BLaER1 (cell line): ENCODE measurements at regions not wholly inside any gene's neighbourhood (a gene's known extent, or its start where the extent isn't known, plus 50 kb on each side); places are given as distances from the start of the nearest gene placed in this dataset.

Experiments
- H3K27ac ChIP-seq: shearing (Covaris generic); formaldehyde crosslinking; 2 replicates; pipeline ENCODE4 v1.8.1; 2022
- H3K27me3 ChIP-seq: shearing (Covaris generic); formaldehyde crosslinking; 2 replicates; pipeline ENCODE4 v1.8.1; 2022
- H3K36me3 ChIP-seq: shearing (Covaris generic); formaldehyde crosslinking; 2 replicates; pipeline ENCODE4 v1.8.1; 2022
- H3K4me1 ChIP-seq: shearing (Covaris generic); formaldehyde crosslinking; 2 replicates; pipeline ENCODE4 v1.8.1; 2022
- H3K4me2 ChIP-seq: shearing (Covaris generic); formaldehyde crosslinking; 2 replicates; pipeline ENCODE4 v1.8.1; 2022
- H3K4me3 ChIP-seq: shearing (Covaris generic); formaldehyde crosslinking; 2 replicates; pipeline ENCODE4 v1.8.1; 2022
- H3K9ac ChIP-seq: shearing (Covaris generic); formaldehyde crosslinking; 2 replicates; pipeline ENCODE4 v1.8.1; 2022
- H3K9me3 ChIP-seq: shearing (Covaris generic); formaldehyde crosslinking; 2 replicates; pipeline ENCODE4 v1.8.1; 2022
- H4K20me1 ChIP-seq: shearing (Covaris generic); formaldehyde crosslinking; 2 replicates; pipeline ENCODE4 v1.8.1; 2022
- Cebpa-rat ChIP-seq: shearing (Covaris generic); IDR thresholded peaks from 2 replicates; pipeline ENCODE4 v1.8.1; 2022

DNA sequence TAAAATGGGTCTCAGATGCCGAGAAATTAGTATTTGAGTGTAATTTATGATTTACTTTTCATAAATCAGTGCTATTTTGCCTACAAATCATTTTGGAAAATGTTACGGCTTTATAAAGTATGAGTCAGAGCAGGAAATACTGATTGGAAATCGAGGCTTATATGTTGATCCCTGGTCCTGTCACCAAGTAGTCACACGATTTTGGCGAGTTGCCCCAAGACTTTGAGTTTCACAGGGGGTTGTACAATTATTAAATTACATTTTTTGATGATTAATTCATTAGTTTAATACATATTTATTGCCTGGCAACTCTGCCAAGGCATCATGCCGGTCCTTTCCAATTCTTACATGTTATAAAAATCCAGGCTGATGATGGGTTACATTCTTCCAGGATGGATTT, 443.9 kb upstream of the KLF4 start:
- Histone ChIP-seq H3K4me3 (no peak overlapping the region), H3K27me3 (no peaks in the 10 kb centered on the region), H3K9me3 (no peaks in the 10 kb centered on the region), H3K9ac (no peak overlapping the region), H3K27ac (no peak overlapping the region), H3K4me2 (no peak overlapping the region), H4K20me1 (no peaks in the 10 kb centered on the region), H3K4me1 (no peaks in the 10 kb centered on the region), H3K36me3 (no peaks in the 10 kb centered on the region)
- TF ChIP-seq Cebpa-rat = no peak

DNA sequence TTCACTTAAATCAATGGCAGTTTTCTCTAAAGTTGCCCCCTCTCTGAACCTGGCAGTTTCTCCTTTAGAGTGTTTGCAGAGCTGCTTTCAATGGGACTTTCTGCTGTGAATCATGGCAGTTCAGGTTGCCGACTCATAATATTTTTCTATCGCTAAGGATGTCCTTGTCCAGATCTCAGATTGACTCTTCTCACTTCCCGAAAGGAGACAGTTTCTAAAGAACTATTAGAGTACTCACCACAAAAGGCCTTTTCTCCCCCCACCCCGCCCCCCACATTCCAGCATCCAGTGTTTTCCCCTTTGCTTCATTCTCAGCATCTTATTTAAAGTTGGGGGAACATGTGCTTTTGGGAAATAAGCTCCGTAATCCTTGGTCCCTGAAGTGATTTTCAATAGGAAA, 443.5 kb upstream of the KLF4 start:
- Histone ChIP-seq H3K4me2 (no peak overlapping the region), H3K27ac (no peak overlapping the region), H3K9me3 (no peaks in the 10 kb centered on the region)

DNA sequence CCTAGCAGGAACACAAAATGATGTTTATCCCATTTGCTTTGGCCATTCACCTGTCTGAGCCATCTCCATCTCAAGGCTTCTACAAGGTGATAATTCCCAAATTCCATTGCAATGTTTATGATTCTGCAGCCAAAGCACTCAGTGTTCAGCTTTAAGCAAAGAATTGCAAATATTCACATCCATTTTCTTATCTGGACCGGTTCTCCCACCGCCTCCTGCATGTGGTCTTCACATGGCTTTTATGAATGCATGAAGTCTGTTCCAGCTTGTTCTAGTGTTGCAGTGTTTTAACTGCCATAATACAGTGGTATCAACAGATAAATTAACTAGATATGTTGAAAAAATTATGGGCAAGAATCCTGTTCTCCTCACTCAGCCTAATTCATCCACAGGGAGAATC, 443.0 kb upstream of the KLF4 start:
- no peak overlapping the region for H3K9ac ChIP-seq
- no peak overlapping the region for H3K4me2 ChIP-seq
- no peak overlapping the region for H3K27ac ChIP-seq
- H3K27me3 ChIP-seq = no peaks in the 10 kb centered on the region
- TF ChIP-seq Cebpa-rat = no peak
- H3K4me3 ChIP-seq = no peak overlapping the region
- H3K36me3 ChIP-seq = no peaks in the 10 kb centered on the region
- H3K9me3 ChIP-seq = no peaks in the 10 kb centered on the region
- H4K20me1 ChIP-seq = no peaks in the 10 kb centered on the region
- no peaks in the 10 kb centered on the region for H3K4me1 ChIP-seq

More for the DNA sequence above, 443.5 kb upstream of the KLF4 start:
- H4K20me1 ChIP-seq = no peaks in the 10 kb centered on the region
- no peaks in the 10 kb centered on the region for H3K36me3 ChIP-seq
- no peak overlapping the region for H3K4me3 ChIP-seq
- TF ChIP-seq Cebpa-rat = no peak
- H3K4me1 ChIP-seq = no peaks in the 10 kb centered on the region
- no peaks in the 10 kb centered on the region for H3K27me3 ChIP-seq
- no peak overlapping the region for H3K9ac ChIP-seq

DNA sequence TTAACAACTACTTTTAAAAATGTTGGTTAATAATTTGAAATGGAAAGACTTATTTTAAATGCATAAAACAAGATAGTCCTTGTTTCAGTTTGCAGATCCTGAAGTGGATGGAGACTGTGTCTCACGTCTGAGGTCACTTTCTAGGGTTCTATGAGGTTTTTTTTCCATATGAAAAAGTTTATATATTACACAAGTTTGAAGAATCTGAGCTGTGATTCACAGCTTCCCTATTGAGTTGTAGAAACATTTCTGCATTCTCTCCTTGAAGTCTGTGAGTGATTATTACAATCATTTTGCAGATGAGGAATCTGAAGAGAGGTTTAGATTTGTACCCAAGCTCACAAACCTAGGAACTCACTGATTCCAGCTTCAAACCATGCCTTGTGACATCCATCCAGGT, 442.5 kb upstream of the KLF4 start:
- H3K36me3 ChIP-seq = no peaks in the 10 kb centered on the region
- H3K9me3 ChIP-seq = no peaks in the 10 kb centered on the region
- H3K4me1 ChIP-seq = no peaks in the 10 kb centered on the region
- TF ChIP-seq Cebpa-rat = no peak
- no peak overlapping the region for H3K4me3 ChIP-seq
- H3K27ac ChIP-seq = no peak overlapping the region
- no peaks in the 10 kb centered on the region for H4K20me1 ChIP-seq
- no peak overlapping the region for H3K4me2 ChIP-seq
- H3K27me3 ChIP-seq = no peaks in the 10 kb centered on the region
- H3K9ac ChIP-seq = no peak overlapping the region

DNA sequence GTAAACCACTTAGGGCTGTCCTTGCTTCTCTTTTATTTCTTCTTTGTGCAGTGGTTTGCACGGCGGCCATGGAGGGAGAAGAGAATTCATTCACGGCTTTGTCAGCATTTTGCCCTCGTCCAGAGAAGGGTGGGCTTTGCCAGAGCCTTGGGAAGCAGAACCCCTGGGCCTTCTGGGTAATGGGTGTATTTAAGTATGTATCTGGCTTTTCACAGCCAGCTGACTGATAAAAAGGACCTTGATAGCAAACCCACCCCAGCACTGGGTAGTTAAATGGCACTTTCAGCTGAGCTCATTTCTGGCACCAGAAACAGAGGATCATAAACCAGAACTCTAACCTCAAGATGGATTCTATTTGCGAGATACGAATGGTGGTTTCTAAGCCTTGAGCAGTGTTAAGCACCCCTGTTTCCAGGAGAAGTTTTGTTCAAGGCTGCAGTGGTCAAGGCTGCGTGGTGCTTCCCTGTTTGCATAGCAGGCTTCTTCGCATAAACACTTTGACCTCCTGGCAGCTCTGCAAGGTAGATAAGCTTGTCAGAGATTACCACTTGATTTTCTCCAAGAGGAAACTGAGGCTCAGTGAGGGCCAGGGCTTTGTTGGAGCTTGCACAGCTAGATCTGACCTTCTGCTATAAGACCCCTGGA, 441.6 kb upstream of the KLF4 start:
- Histone ChIP-seq H4K20me1 (no peaks in the 10 kb centered on the region), H3K36me3 (no peaks in the 10 kb centered on the region), H3K4me2 (no peak overlapping the region), H3K27ac (no peak overlapping the region), H3K27me3 (no peaks in the 10 kb centered on the region), H3K9me3 (no peaks in the 10 kb centered on the region), H3K9ac (no peak overlapping the region), H3K4me1 (no peaks in the 10 kb centered on the region), H3K4me3 (no peak overlapping the region)
- no peak for TF ChIP-seq Cebpa-rat

GRCh38 chr9:107929443-107929842, 439.9 kb upstream of the KLF4 start:
- Histone ChIP-seq H3K36me3 (no peaks in the 10 kb centered on the region), H3K27ac (no peak overlapping the region), H4K20me1 (no peaks in the 10 kb centered on the region), H3K4me3 (no peak overlapping the region), H3K9ac (no peak overlapping the region), H3K4me1 (no peaks in the 10 kb centered on the region), H3K27me3 (no peaks in the 10 kb centered on the region), H3K9me3 (no peaks in the 10 kb centered on the region), H3K4me2 (no peak overlapping the region)
- no peak for TF ChIP-seq Cebpa-rat

- no peaks in the 10 kb centered on the region for H3K36me3 ChIP-seq
- H4K20me1 ChIP-seq = no peaks in the 10 kb centered on the region
- no peaks in the 10 kb centered on the region for H3K9me3 ChIP-seq
- no peak overlapping the region for H3K4me3 ChIP-seq
- no peaks in the 10 kb centered on the region for H3K27me3 ChIP-seq
- H3K9ac ChIP-seq = no peak overlapping the region
- no peak overlapping the region for H3K27ac ChIP-seq
- TF ChIP-seq Cebpa-rat = no peak
- H3K4me1 ChIP-seq = no peaks in the 10 kb centered on the region
- no peak overlapping the region for H3K4me2 ChIP-seq
These were observed 439.3 kb upstream of the KLF4 start for GRCh38 chr9:107928701-107929371.

DNA sequence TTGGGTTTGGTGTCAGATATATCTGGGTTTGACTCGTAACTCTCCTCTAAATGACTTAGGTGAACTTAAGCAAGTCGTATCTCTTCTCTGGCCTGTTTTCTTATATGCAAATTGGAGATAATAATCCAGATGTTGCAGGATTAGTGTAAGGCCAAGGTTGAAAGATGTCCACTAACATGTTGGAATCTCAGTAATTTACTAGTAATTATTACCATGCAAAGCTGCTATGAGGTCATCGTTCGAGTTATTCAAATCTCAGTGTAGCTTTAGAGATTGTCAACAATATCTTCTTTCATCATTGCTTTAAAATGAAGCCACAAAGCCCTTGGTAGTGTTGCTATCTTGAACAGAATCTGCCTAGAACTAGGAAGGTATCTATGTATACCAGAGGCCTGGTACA, 437.7 kb upstream of the KLF4 start:
- TF ChIP-seq Cebpa-rat = no peak
- no peak overlapping the region for H3K4me2 ChIP-seq
- no peaks in the 10 kb centered on the region for H3K27me3 ChIP-seq
- no peak overlapping the region for H3K4me3 ChIP-seq
- no peak overlapping the region for H3K9ac ChIP-seq
- H4K20me1 ChIP-seq = no peaks in the 10 kb centered on the region
- no peaks in the 10 kb centered on the region for H3K36me3 ChIP-seq
- no peak overlapping the region for H3K27ac ChIP-seq
- H3K4me1 ChIP-seq = no peaks in the 10 kb centered on the region
- H3K9me3 ChIP-seq = no peaks in the 10 kb centered on the region

DNA sequence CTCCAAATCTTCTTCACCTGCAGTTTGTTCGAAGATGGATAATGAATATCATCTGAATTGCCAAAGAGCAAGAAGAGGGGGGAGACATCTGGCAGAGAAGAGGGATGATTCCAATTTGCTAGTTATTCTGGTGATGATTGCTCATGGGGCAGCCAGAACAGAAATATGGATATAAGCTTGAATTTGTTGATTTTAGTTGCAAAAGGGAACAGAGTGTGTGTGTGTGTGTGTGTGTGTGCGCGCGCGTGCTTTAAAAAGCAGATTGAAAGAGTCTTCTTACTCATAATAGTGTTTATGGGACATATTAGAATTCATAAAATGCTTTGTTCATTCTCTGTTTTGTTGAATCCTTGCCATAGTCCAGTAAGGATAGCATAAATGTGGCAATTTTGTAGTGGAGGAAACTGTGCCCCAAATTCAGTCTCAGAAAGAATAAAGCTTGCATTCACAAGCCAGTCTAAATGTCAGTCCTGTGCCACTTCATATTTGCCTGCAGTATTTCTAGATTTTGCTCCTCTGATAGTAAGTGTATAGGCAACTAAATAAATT, 436.3 kb upstream of the KLF4 start:
- H3K27me3 ChIP-seq = no peaks in the 10 kb centered on the region
- no peak overlapping the region for H3K4me2 ChIP-seq
- H3K27ac ChIP-seq = no peak overlapping the region
- no peaks in the 10 kb centered on the region for H3K36me3 ChIP-seq
- no peak overlapping the region for H3K9ac ChIP-seq
- no peaks in the 10 kb centered on the region for H4K20me1 ChIP-seq
- H3K4me1 ChIP-seq = no peaks in the 10 kb centered on the region
- H3K4me3 ChIP-seq = no peak overlapping the region
- H3K9me3 ChIP-seq = no peaks in the 10 kb centered on the region
- no peak for TF ChIP-seq Cebpa-rat

GRCh38 chr9:107922260-107922659, 432.7 kb upstream of the KLF4 start:
- no peak for TF ChIP-seq Cebpa-rat
- H3K27ac ChIP-seq = no peak overlapping the region

More at GRCh38 chr9:107922260-107922659, 432.7 kb upstream of the KLF4 start:
- H3K4me1 ChIP-seq = no peaks in the 10 kb centered on the region
- H4K20me1 ChIP-seq = no peaks in the 10 kb centered on the region
- no peaks in the 10 kb centered on the region for H3K27me3 ChIP-seq
- no peak overlapping the region for H3K4me2 ChIP-seq
- no peak overlapping the region for H3K9ac ChIP-seq
- H3K4me3 ChIP-seq = no peak overlapping the region
- H3K36me3 ChIP-seq = no peaks in the 10 kb centered on the region
- no peaks in the 10 kb centered on the region; the same call in 1 of the 2 replicates for H3K9me3 ChIP-seq
